GM10248 (cell line): ENCODE measurements at regions not wholly inside any gene's neighbourhood (a gene's known extent, or its start where the extent isn't known, plus 50 kb on each side); places are given as distances from the start of the nearest gene placed in this dataset.

ENCODE experiments used
- CTCF ChIA-PET: fragments of 300-600 bp; sonication (Branson Sonifier 250); formaldehyde crosslinking; extraction: SDS; loops from one replicate; lab custom pipeline; 2021; ENCODE audit warnings: antibody characterized with exemption; lab: Yijun Ruan, JAX
- POLR2A ChIA-PET: fragments of 350-650 bp; sonication (Branson Sonifier 250); formaldehyde crosslinking; extraction: SDS; loops from one replicate; lab custom pipeline; 2020; ENCODE audit warnings: antibody characterized with exemption; lab: Yijun Ruan, JAX
- DNase-seq: peaks from one replicate; pipeline ENCODE4 v3.0.0; 2012; ENCODE audit errors: extremely low spot score
- CTCF ChIP-seq: IDR thresholded peaks from 2 replicates; pipeline ENCODE4 v1.5.1; 2012; ENCODE audit warnings: mild to moderate bottlenecking, low read depth; ENCODE audit errors: extremely low read depth, missing control alignments, control extremely low read depth

- POLR2A ChIA-PET: no interaction called here
- CTCF ChIA-PET: interaction anchor here (1.2 to 1.4 kb wide), 2 partner anchors 10 to 12 kb away, joined by 3 read pairs; no protein-coding TSS in a partner anchor
- no peak for TF ChIP-seq CTCF
- DNase-seq: no peak
Observed at GRCh38 chr7:125654076-125654475, 724.5 kb upstream of the POT1 start.

- CTCF ChIA-PET: interaction anchor here (1.0 to 1.3 kb wide), 2 partner anchors 18 to 30 kb away, joined by 3 read pairs; no protein-coding TSS in a partner anchor
- no peak for TF ChIP-seq CTCF
- DNase-seq: no peak
- POLR2A ChIA-PET: no interaction called here
Observed at GRCh38 chr7:125651823-125652528, 722.4 kb upstream of the POT1 start.

- ChIA-PET CTCF (no interaction called here), POLR2A (no interaction called here)
- TF ChIP-seq CTCF: no peak
- no peak for DNase-seq
Observed at GRCh38 chr7:125648543-125648942, 718.9 kb upstream of the POT1 start.

- ChIA-PET POLR2A (no interaction called here), CTCF (interaction anchor here (0.8 to 1.6 kb wide), 2 partner anchors 10 to 25 kb away, joined by 3 read pairs; no protein-coding TSS in a partner anchor)
- TF ChIP-seq CTCF: no peak
- no peak for DNase-seq
Observed at GRCh38 chr7:125645770-125646169, 716.1 kb upstream of the POT1 start.

- no peak for TF ChIP-seq CTCF
- DNase-seq: no peak
- CTCF ChIA-PET: interaction anchor here (1.1 kb wide), 1 partner anchor 9 kb away, joined by 3 read pairs; no protein-coding TSS in a partner anchor
- POLR2A ChIA-PET: interaction anchor here (0.7 kb wide), 1 partner anchor 1474 kb away, joined by 6 read pairs; no protein-coding TSS in a partner anchor
Observed at GRCh38 chr7:125644109-125644508, 714.5 kb upstream of the POT1 start.

GRCh38 chr7:125643302-125643701, 713.7 kb upstream of the POT1 start:
- POLR2A ChIA-PET: no interaction called here
- TF ChIP-seq CTCF: no peak
- CTCF ChIA-PET: no interaction called here
- DNase-seq: no peak
